Chondrocyte (in vitro differentiated cells): ENCODE measurements at regions not wholly inside any gene's neighbourhood (a gene's known extent, or its start where the extent isn't known, plus 50 kb on each side); places are given as distances from the start of the nearest gene placed in this dataset.
"Not testable (repeated sequence)": the region's sequence is repeated elsewhere in the genome, so short reads cannot be mapped to it uniquely, and the experiment has no call there.

Source experiments
- DNase-seq: peaks from one replicate; pipeline ENCODE4 v3.0.0; 2021; ENCODE audit warnings: mixed read lengths, low spot score
- H3K27ac Mint-ChIP-seq: one replicate; pipeline ENCODE4 v1.8.0; 2021; ENCODE audit warnings: mild to moderate bottlenecking, moderate library complexity, mixed read lengths; ENCODE audit not compliant: unreplicated experiment
- H3K27me3 Mint-ChIP-seq: 2 replicates; pipeline ENCODE4 v1.8.0; 2021; ENCODE audit warnings: low read depth, mixed read lengths
- H3K36me3 Mint-ChIP-seq: 2 replicates; pipeline ENCODE4 v1.8.0; 2021; ENCODE audit warnings: low read depth, mixed read lengths
- H3K4me1 Mint-ChIP-seq: 2 replicates; pipeline ENCODE4 v1.8.0; 2021; ENCODE audit warnings: low read depth, mild to moderate bottlenecking, mixed read lengths
- H3K4me3 Mint-ChIP-seq: one replicate; pipeline ENCODE4 v1.8.0; 2021; ENCODE audit warnings: mild to moderate bottlenecking, moderate library complexity, mixed read lengths; ENCODE audit not compliant: unreplicated experiment
- H3K9me3 Mint-ChIP-seq: 2 replicates; pipeline ENCODE4 v1.8.0; 2021; ENCODE audit warnings: low read depth, mixed read lengths
- CTCF ChIP-seq: fragments of 200-600 bp; sonication (generic); IDR thresholded peaks from 2 replicates; pipeline ENCODE4 v1.5.0; 2021; ENCODE audit warnings: antibody characterized with exemption, mild to moderate bottlenecking, moderate library complexity

GRCh38 chr5:124962111-124962510 lies 215.7 kb upstream of the ZNF608 start:
- H3K27ac Mint-ChIP-seq = no peak overlapping the region
- DNase-seq = no peak
- no peaks in the 10 kb centered on the region for H3K36me3 Mint-ChIP-seq
- H3K9me3 Mint-ChIP-seq = no peaks in the 10 kb centered on the region
- TF ChIP-seq CTCF = no peak
- peaks cover 6% of the 10 kb centered on the region for H3K4me1 Mint-ChIP-seq
- H3K4me3 Mint-ChIP-seq = no peak overlapping the region
- H3K27me3 Mint-ChIP-seq = no peaks in the 10 kb centered on the region

GRCh38 chr5:124962735-124963134 lies 216.3 kb upstream of the ZNF608 start:
- Mint-ChIP-seq H3K27me3 (no peaks in the 10 kb centered on the region), H3K9me3 (no peaks in the 10 kb centered on the region), H3K27ac (no peak overlapping the region), H3K36me3 (no peaks in the 10 kb centered on the region), H3K4me3 (no peak overlapping the region), H3K4me1 (peaks cover 6% of the 10 kb centered on the region)
- no peak for DNase-seq
- TF ChIP-seq CTCF = no peak

- no peaks in the 10 kb centered on the region for H3K9me3 Mint-ChIP-seq
- no peaks in the 10 kb centered on the region for H3K27me3 Mint-ChIP-seq
- peaks cover 6% of the 10 kb centered on the region for H3K4me1 Mint-ChIP-seq
- TF ChIP-seq CTCF = no peak
- H3K4me3 Mint-ChIP-seq = no peak overlapping the region
- no peak for DNase-seq
- H3K36me3 Mint-ChIP-seq = no peaks in the 10 kb centered on the region
- H3K27ac Mint-ChIP-seq = no peak overlapping the region
These were observed 216.9 kb upstream of the ZNF608 start for GRCh38 chr5:124963236-124963919.

- H3K9me3 Mint-ChIP-seq, H3K27me3 Mint-ChIP-seq, H3K36me3 Mint-ChIP-seq, H3K27ac Mint-ChIP-seq, H3K4me3 Mint-ChIP-seq, DNase-seq, H3K4me1 Mint-ChIP-seq: not testable (repeated sequence)
These were observed 220.3 kb upstream of the ZNF608 start for GRCh38 chr5:124966741-124967140.

GRCh38 chr5:124970381-124970780 lies 223.9 kb upstream of the ZNF608 start:
- not testable (repeated sequence) for H3K27ac Mint-ChIP-seq, H3K36me3 Mint-ChIP-seq

GRCh38 chr5:124972703-124973102 lies 226.3 kb upstream of the ZNF608 start:
- Mint-ChIP-seq H3K4me3 (no peak overlapping the region), H3K27me3 (no peaks in the 10 kb centered on the region), H3K27ac (no peak overlapping the region), H3K9me3 (peaks cover 2% of the 10 kb centered on the region), H3K36me3 (no peaks in the 10 kb centered on the region), H3K4me1 (no peaks in the 10 kb centered on the region)
- peak; percentile 31 for TF ChIP-seq CTCF
- DNase-seq = no peak

More at GRCh38 chr5:124970381-124970780, 223.9 kb upstream of the ZNF608 start:
- not testable (repeated sequence) for H3K4me1 Mint-ChIP-seq, H3K9me3 Mint-ChIP-seq, DNase-seq, H3K4me3 Mint-ChIP-seq, H3K27me3 Mint-ChIP-seq
